Frontal cortex (tissue), 3 donors: ENCODE measurements at regions not wholly inside any gene's neighbourhood (a gene's known extent, or its start where the extent isn't known, plus 50 kb on each side); places are given as distances from the start of the nearest gene placed in this dataset.

Experiments
- DNase-seq, 2 donors: peaks; one replicate each; pipeline ENCODE4 v3.0.0; 2012; ENCODE audit warnings: low spot score in 2 of 2
- FAIRE-seq: peaks from 2 replicates; lab custom pipeline; 2012; peaks lifted over from hg19 to GRCh38; lab: Jason Lieb, UNC
- donor health status: control.
- donor health status: control.
- donor health status: control.

- no peak for DNase-seq
- FAIRE-seq, result no peak
Observed at GRCh38 chr7:115274-115911, 77.0 kb upstream of the FAM20C start.

- DNase-seq (no peak), FAIRE-seq (no peak)
Observed at GRCh38 chr7:116188-116981, 76.0 kb upstream of the FAM20C start.

GRCh38 chr7:117836-118614, 74.3 kb upstream of the FAM20C start:
- DNase-seq, result no peak
- FAIRE-seq, result no peak

GRCh38 chr7:118615-119391, 73.6 kb upstream of the FAM20C start:
- FAIRE-seq (no peak), DNase-seq (no peak)

- no peak for FAIRE-seq
- no peak for DNase-seq
Observed at GRCh38 chr7:119392-120163, 72.8 kb upstream of the FAM20C start.

GRCh38 chr7:120164-120991, 72.0 kb upstream of the FAM20C start:
- DNase-seq (no peak), FAIRE-seq (no peak)

- no peak for FAIRE-seq
- no peak for DNase-seq
Observed at GRCh38 chr7:121002-121785, 71.2 kb upstream of the FAM20C start.

GRCh38 chr7:123237-123636, 69.1 kb upstream of the FAM20C start:
- FAIRE-seq, result no peak
- DNase-seq, result no peak

GRCh38 chr7:124130-124949, 68.0 kb upstream of the FAM20C start:
- DNase-seq, result no peak
- no peak for FAIRE-seq

- DNase-seq (no peak), FAIRE-seq (no peak)
Observed at GRCh38 chr7:125061-125475, 67.3 kb upstream of the FAM20C start.

GRCh38 chr7:125661-126060, 66.7 kb upstream of the FAM20C start:
- FAIRE-seq (no peak), DNase-seq (no peak)

- no peak for FAIRE-seq
Observed at GRCh38 chr7:126368-126767, 66.0 kb upstream of the FAM20C start.

GRCh38 chr7:127064-127598, 65.2 kb upstream of the FAM20C start:
- DNase-seq (no peak), FAIRE-seq (no peak)

More at GRCh38 chr7:126368-126767, 66.0 kb upstream of the FAM20C start:
- DNase-seq, result no peak

GRCh38 chr7:128171-129080, 63.9 kb upstream of the FAM20C start:
- DNase-seq, result no peak
- no peak for FAIRE-seq

- no peak for FAIRE-seq
- DNase-seq, result peak; percentile 43 to 51
Observed at GRCh38 chr7:129366-130221, 62.8 kb upstream of the FAM20C start.
